Neural progenitor cell (in vitro differentiated cells): ENCODE measurements at regions not wholly inside any gene's neighbourhood (a gene's known extent, or its start where the extent isn't known, plus 50 kb on each side); places are given as distances from the start of the nearest gene placed in this dataset.

ENCODE experiments used
- DNase-seq: peaks from one replicate; pipeline ENCODE4 v3.0.0-alpha.2; 2016; ENCODE audit warnings: low spot score
- H2AFZ ChIP-seq: fragments of 200-600 bp; sonication (generic); replicated peaks from 2 replicates; pipeline ENCODE4 v1.6.1; 2016; ENCODE audit warnings: antibody characterized with exemption
- H3F3A ChIP-seq: fragments of 200-600 bp; sonication (generic); 2 replicates; pipeline ENCODE4 v1.6.1; 2016; ENCODE audit warnings: antibody characterized with exemption, low read depth
- H3K27ac ChIP-seq: fragments of 200-600 bp; sonication (generic); 2 replicates; pipeline ENCODE4 v1.5.1; 2016; ENCODE audit warnings: mild to moderate bottlenecking
- H3K27me3 ChIP-seq: fragments of 200-600 bp; sonication (generic); 2 replicates; pipeline ENCODE4 v1.6.1; 2016; ENCODE audit warnings: mild to moderate bottlenecking, moderate library complexity
- H3K36me3 ChIP-seq: fragments of 200-600 bp; sonication (generic); 2 replicates; pipeline ENCODE4 v1.5.1; 2016
- H3K4me1 ChIP-seq: fragments of 200-600 bp; sonication (generic); 2 replicates; pipeline ENCODE4 v1.6.1; 2016; ENCODE audit warnings: mixed run types
- H3K4me2 ChIP-seq: fragments of 200-600 bp; sonication (generic); 2 replicates; pipeline ENCODE4 v1.6.1; 2016
- H3K4me3 ChIP-seq: fragments of 200-600 bp; sonication (generic); 2 replicates; pipeline ENCODE4 v1.5.1; 2016
- H3K79me2 ChIP-seq: fragments of 200-600 bp; sonication (generic); 2 replicates; pipeline ENCODE4 v1.6.1; 2016; ENCODE audit warnings: low read depth
- H3K9ac ChIP-seq: fragments of 200-600 bp; sonication (generic); 2 replicates; pipeline ENCODE4 v1.6.1; 2016
- H3K9me3 ChIP-seq: fragments of 200-600 bp; sonication (generic); 2 replicates; pipeline ENCODE4 v1.5.1; 2016; ENCODE audit warnings: low read depth
- H4K20me1 ChIP-seq: fragments of 200-600 bp; sonication (generic); 2 replicates; pipeline ENCODE4 v1.6.1; 2016; ENCODE audit warnings: low read depth
- H3K27ac Mint-ChIP-seq: 3 replicates; pipeline ENCODE4 v1.8.0; 2021; ENCODE audit warnings: mixed read lengths
- H3K27me3 Mint-ChIP-seq: 2 replicates; pipeline ENCODE4 v1.8.0; 2022; ENCODE audit warnings: low read depth, mild to moderate bottlenecking, inconsistent platforms, moderate library complexity, mixed read lengths; ENCODE audit not compliant: insufficient read depth
- H3K36me3 Mint-ChIP-seq: 3 replicates; pipeline ENCODE4 v1.8.0; 2021; ENCODE audit warnings: mixed read lengths
- H3K4me1 Mint-ChIP-seq: 3 replicates; pipeline ENCODE4 v1.8.0; 2021; ENCODE audit warnings: mixed read lengths
- H3K4me3 Mint-ChIP-seq: 3 replicates; pipeline ENCODE4 v1.8.0; 2021; ENCODE audit warnings: mild to moderate bottlenecking, moderate library complexity, mixed read lengths
- H3K9me3 Mint-ChIP-seq: 3 replicates; pipeline ENCODE4 v1.8.0; 2020; ENCODE audit warnings: mixed read lengths
- CTCF ChIP-seq: fragments of 200-600 bp; sonication (generic); IDR thresholded peaks from 2 replicates; pipeline ENCODE4 v1.5.1; 2017; ENCODE audit warnings: antibody characterized with exemption, mild to moderate bottlenecking
- EZH2 ChIP-seq: fragments of 200-600 bp; sonication (generic); IDR thresholded peaks from 2 replicates; pipeline ENCODE4 v1.6.1; 2017; ENCODE audit warnings: antibody characterized with exemption, mild to moderate bottlenecking, moderate library complexity
- EZH2phosphoT487 ChIP-seq: fragments of 200-600 bp; sonication (generic); IDR thresholded peaks from 2 replicates; pipeline ENCODE4 v1.6.1; 2017; ENCODE audit warnings: antibody characterized with exemption

- H3K4me1 ChIP-seq = peaks cover under 1% of the 10 kb centered on the region
- no peak for TF ChIP-seq EZH2
- TF ChIP-seq EZH2phosphoT487 = no peak
- no peak for TF ChIP-seq CTCF
- H3K4me3 ChIP-seq = no peak overlapping the region
- H2AFZ ChIP-seq = no peak overlapping the region
- H3F3A ChIP-seq = no peaks in the 10 kb centered on the region
- Mint-ChIP-seq H3K36me3 (no peaks in the 10 kb centered on the region), H3K27me3 (no peaks in the 10 kb centered on the region), H3K9me3 (no peaks in the 10 kb centered on the region), H3K4me1 (no peaks in the 10 kb centered on the region), H3K4me3 (no peak overlapping the region), H3K27ac (no peak overlapping the region)
- no peak overlapping the region for H3K27ac ChIP-seq
- H3K27me3 ChIP-seq = no peaks in the 10 kb centered on the region
- no peak for DNase-seq
- no peak overlapping the region for H3K4me2 ChIP-seq
- no peaks in the 10 kb centered on the region for H3K79me2 ChIP-seq
- no peaks in the 10 kb centered on the region for H3K9me3 ChIP-seq
- no peaks in the 10 kb centered on the region for H4K20me1 ChIP-seq
- H3K36me3 ChIP-seq = no peaks in the 10 kb centered on the region
- H3K9ac ChIP-seq = no peak overlapping the region
These were observed 171.4 kb downstream of the IRX5 start for GRCh38 chr16:55102077-55102476.

GRCh38 chr16:55102531-55102930 lies 171.9 kb downstream of the IRX5 start:
- peaks cover 2% of the 10 kb centered on the region for H3K4me1 Mint-ChIP-seq
- TF ChIP-seq CTCF = no peak
- no peak for TF ChIP-seq EZH2
- H3K27me3 Mint-ChIP-seq = no peaks in the 10 kb centered on the region
- Histone ChIP-seq H3K4me2 (no peak overlapping the region), H3K36me3 (no peaks in the 10 kb centered on the region), H2AFZ (no peak overlapping the region), H3K4me3 (no peak overlapping the region), H3K79me2 (no peaks in the 10 kb centered on the region), H3K9ac (no peak overlapping the region), H3K4me1 (peaks cover 5% of the 10 kb centered on the region), H3F3A (no peaks in the 10 kb centered on the region), H4K20me1 (no peaks in the 10 kb centered on the region), H3K27me3 (no peaks in the 10 kb centered on the region), H3K9me3 (no peaks in the 10 kb centered on the region), H3K27ac (no peak overlapping the region)
- H3K9me3 Mint-ChIP-seq = no peaks in the 10 kb centered on the region
- DNase-seq = no peak
- H3K36me3 Mint-ChIP-seq = no peaks in the 10 kb centered on the region
- H3K4me3 Mint-ChIP-seq = no peak overlapping the region
- H3K27ac Mint-ChIP-seq = no peak overlapping the region

GRCh38 chr16:55107851-55108250 lies 177.2 kb downstream of the IRX5 start:
- no peaks in the 10 kb centered on the region for H4K20me1 ChIP-seq
- H3F3A ChIP-seq = no peaks in the 10 kb centered on the region
- no peak overlapping the region for H3K4me3 ChIP-seq
- peaks cover 18% of the 10 kb centered on the region for H3K4me1 ChIP-seq
- H3K9me3 ChIP-seq = no peaks in the 10 kb centered on the region
- TF ChIP-seq CTCF (no peak), EZH2 (no peak)
- H3K9ac ChIP-seq = no peak overlapping the region
- no peaks in the 10 kb centered on the region for H3K79me2 ChIP-seq
- Mint-ChIP-seq H3K4me3 (no peak overlapping the region), H3K9me3 (no peaks in the 10 kb centered on the region), H3K36me3 (no peaks in the 10 kb centered on the region), H3K27ac (no peak overlapping the region), H3K4me1 (peaks cover 4% of the 10 kb centered on the region), H3K27me3 (no peaks in the 10 kb centered on the region)
- DNase-seq = no peak
- H3K27me3 ChIP-seq = no peaks in the 10 kb centered on the region
- no peak overlapping the region for H3K27ac ChIP-seq
- peak overlapping the region; percentile 42 for H2AFZ ChIP-seq
- peak overlapping the region; percentile 27 for H3K4me2 ChIP-seq
- no peaks in the 10 kb centered on the region for H3K36me3 ChIP-seq

- Histone ChIP-seq H3K9me3 (no peaks in the 10 kb centered on the region), H4K20me1 (no peaks in the 10 kb centered on the region), H3K9ac (no peak overlapping the region), H3F3A (no peaks in the 10 kb centered on the region), H3K4me3 (no peak overlapping the region), H3K79me2 (no peaks in the 10 kb centered on the region), H3K27ac (no peak overlapping the region), H3K36me3 (no peaks in the 10 kb centered on the region), H3K4me2 (no peak overlapping the region), H3K27me3 (no peaks in the 10 kb centered on the region), H3K4me1 (peaks cover 8% of the 10 kb centered on the region), H2AFZ (no peak overlapping the region)
- DNase-seq = no peak
- Mint-ChIP-seq H3K36me3 (no peaks in the 10 kb centered on the region), H3K9me3 (peaks cover 2% of the 10 kb centered on the region), H3K4me3 (no peak overlapping the region), H3K4me1 (no peaks in the 10 kb centered on the region), H3K27me3 (peaks cover 6% of the 10 kb centered on the region), H3K27ac (no peak overlapping the region)
- no peak for TF ChIP-seq EZH2phosphoT487
These were observed 182.5 kb downstream of the IRX5 start for GRCh38 chr16:55113210-55113609.
